Loucy (cell line): ENCODE measurements at regions not wholly inside any gene's neighbourhood (a gene's known extent, or its start where the extent isn't known, plus 50 kb on each side); places are given as distances from the start of the nearest gene placed in this dataset.

Experiments
- H2AFZ ChIP-seq: fragments of 200-600 bp; sonication (generic); 2 replicates; pipeline ENCODE4 v1.6.0; 2016; ENCODE audit warnings: antibody characterized with exemption, mild to moderate bottlenecking, low read length, moderate library complexity
- H3F3A ChIP-seq: fragments of 200-600 bp; 2 replicates; pipeline ENCODE4 v1.6.0; 2016; ENCODE audit warnings: antibody characterized with exemption, low read depth, mild to moderate bottlenecking
- H3K27me3 ChIP-seq: fragments of 200-600 bp; sonication (generic); 2 replicates; pipeline ENCODE4 v1.6.1; 2014; ENCODE audit warnings: low read length, mild to moderate bottlenecking; ENCODE audit not compliant: insufficient read depth, poor library complexity, severe bottlenecking
- H3K36me3 ChIP-seq: fragments of 200-600 bp; sonication (generic); 2 replicates; pipeline ENCODE4 v1.6.1; 2016; ENCODE audit warnings: low read length; ENCODE audit not compliant: insufficient read depth
- H3K4me1 ChIP-seq: fragments of 200-600 bp; sonication (generic); 2 replicates; pipeline ENCODE4 v1.5.1; 2014; ENCODE audit warnings: low read length, mild to moderate bottlenecking; ENCODE audit not compliant: insufficient read depth, poor library complexity, severe bottlenecking
- H3K4me2 ChIP-seq: fragments of 200-600 bp; sonication (generic); 2 replicates; pipeline ENCODE4 v1.6.0; 2014; ENCODE audit warnings: antibody characterized with exemption, low read length, low read depth, mild to moderate bottlenecking; ENCODE audit not compliant: poor library complexity, severe bottlenecking
- H3K4me3 ChIP-seq: fragments of 200-600 bp; sonication (generic); 2 replicates; pipeline ENCODE4 v1.5.1; 2014; ENCODE audit warnings: low read length, mild to moderate bottlenecking, mixed read lengths; ENCODE audit not compliant: poor library complexity, severe bottlenecking
- H3K79me2 ChIP-seq: fragments of 200-600 bp; sonication (generic); 2 replicates; pipeline ENCODE4 v1.6.1; 2014; ENCODE audit warnings: low read length; ENCODE audit not compliant: insufficient read depth
- H3K9ac ChIP-seq: fragments of 200-600 bp; sonication (generic); 2 replicates; pipeline ENCODE4 v1.6.0; 2014; ENCODE audit warnings: mild to moderate bottlenecking, low read depth, low read length, moderate library complexity; ENCODE audit not compliant: poor library complexity, severe bottlenecking
- H3K9me2 ChIP-seq: fragments of 200-600 bp; sonication (generic); replicated peaks from 2 replicates; pipeline ENCODE4 v1.6.1; 2016; ENCODE audit warnings: low read depth, low read length, mixed read lengths
- H3K9me3 ChIP-seq: fragments of 200-600 bp; sonication (generic); 2 replicates; pipeline ENCODE4 v1.6.1; 2014; ENCODE audit warnings: mild to moderate bottlenecking, antibody characterized with exemption, low read length, low read depth; ENCODE audit not compliant: insufficient read depth
- H4K20me1 ChIP-seq: fragments of 200-600 bp; sonication (generic); 2 replicates; pipeline ENCODE4 v1.6.0; 2014; ENCODE audit warnings: antibody characterized with exemption, low read length, mild to moderate bottlenecking; ENCODE audit not compliant: insufficient read depth, poor library complexity, severe bottlenecking
- CTCF ChIP-seq: fragments of 200-600 bp; sonication (generic); conservative IDR thresholded peaks from 2 replicates; pipeline ENCODE4 v1.5.1; 2014; ENCODE audit warnings: mild to moderate bottlenecking, antibody characterized with exemption, low read length
- EZH2phosphoT487 ChIP-seq: fragments of 200-600 bp; IDR thresholded peaks from 2 replicates; pipeline ENCODE4 v1.6.1; 2018; ENCODE audit warnings: antibody characterized with exemption, mild to moderate bottlenecking, moderate library complexity, borderline replicate concordance

DNA sequence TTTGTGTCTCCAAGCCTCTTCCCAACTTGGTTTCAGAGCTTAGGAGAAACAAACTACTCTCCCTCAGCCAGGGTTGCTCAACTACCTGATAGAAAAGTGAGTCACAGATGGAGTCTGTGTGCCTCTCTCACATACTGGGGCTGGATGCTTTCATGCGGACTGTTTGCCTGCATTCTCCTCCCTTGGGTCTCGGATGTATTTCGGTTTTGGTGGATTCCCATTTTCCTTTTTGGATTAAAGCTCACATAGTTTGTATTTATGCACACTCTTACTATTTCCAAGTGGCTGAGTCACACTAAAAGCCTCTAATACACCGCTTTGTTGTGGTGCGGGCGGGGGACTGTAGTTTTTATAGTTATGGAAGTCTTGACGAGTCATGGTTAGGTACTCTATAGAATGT is 505.4 kb downstream of the LRFN5 start:
- Histone ChIP-seq H3K79me2 (no peaks in the 10 kb centered on the region), H4K20me1 (no peaks in the 10 kb centered on the region), H3K9me2 (no peaks in the 10 kb centered on the region), H3K9me3 (no peaks in the 10 kb centered on the region), H3K9ac (no peak overlapping the region), H3K4me1 (no peaks in the 10 kb centered on the region), H3K4me2 (no peak overlapping the region), H3K36me3 (no peaks in the 10 kb centered on the region), H2AFZ (no peak overlapping the region), H3K4me3 (no peak overlapping the region), H3K27me3 (no peaks in the 10 kb centered on the region), H3F3A (no peaks in the 10 kb centered on the region)
- no peak for TF ChIP-seq EZH2phosphoT487
- TF ChIP-seq CTCF: no peak

- H3K4me3 ChIP-seq: no peak overlapping the region
- no peak overlapping the region for H3K9ac ChIP-seq
- H3F3A ChIP-seq: no peaks in the 10 kb centered on the region
- no peaks in the 10 kb centered on the region for H3K9me2 ChIP-seq
- TF ChIP-seq EZH2phosphoT487 (no peak), CTCF (no peak)
- no peak overlapping the region for H2AFZ ChIP-seq
- H4K20me1 ChIP-seq: no peaks in the 10 kb centered on the region
- H3K27me3 ChIP-seq: no peaks in the 10 kb centered on the region
- no peaks in the 10 kb centered on the region for H3K36me3 ChIP-seq
- H3K4me1 ChIP-seq: no peaks in the 10 kb centered on the region
- no peaks in the 10 kb centered on the region for H3K9me3 ChIP-seq
- no peaks in the 10 kb centered on the region for H3K79me2 ChIP-seq
- no peak overlapping the region for H3K4me2 ChIP-seq
Observed at GRCh38 chr14:42111355-42111754, 504.7 kb downstream of the LRFN5 start.

DNA sequence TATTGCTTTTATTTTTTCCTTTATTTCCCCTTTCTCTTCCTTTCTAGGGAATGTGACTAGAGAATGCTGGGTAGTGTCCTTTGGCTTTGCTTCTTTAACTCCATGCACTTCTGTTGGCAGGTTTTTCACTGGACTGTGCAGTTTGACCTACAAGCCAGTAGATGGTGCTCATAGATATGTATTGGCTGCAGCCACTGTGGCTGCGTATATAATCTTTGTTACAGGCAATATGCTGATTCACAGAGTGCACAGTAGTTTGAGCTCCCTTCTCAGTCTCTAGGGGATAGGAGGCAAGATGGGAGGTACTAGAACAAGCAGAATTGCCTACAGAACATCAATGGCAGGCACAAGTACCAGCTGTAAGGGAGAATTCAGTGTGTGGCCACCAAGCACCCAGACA is 503.5 kb downstream of the LRFN5 start:
- Histone ChIP-seq H3K36me3 (no peaks in the 10 kb centered on the region), H3K27me3 (no peaks in the 10 kb centered on the region), H3K9me3 (no peaks in the 10 kb centered on the region), H2AFZ (no peak overlapping the region), H3F3A (no peaks in the 10 kb centered on the region), H3K4me3 (no peak overlapping the region), H3K9ac (no peak overlapping the region), H3K4me2 (no peak overlapping the region), H4K20me1 (no peaks in the 10 kb centered on the region), H3K79me2 (no peaks in the 10 kb centered on the region), H3K4me1 (no peaks in the 10 kb centered on the region), H3K9me2 (no peaks in the 10 kb centered on the region)
- TF ChIP-seq CTCF (peak; percentile 64), EZH2phosphoT487 (no peak)
